Stromal cell of bone marrow (primary cell): ENCODE measurements at regions not wholly inside any gene's neighbourhood (a gene's known extent, or its start where the extent isn't known, plus 50 kb on each side); places are given as distances from the start of the nearest gene placed in this dataset.
"Not testable (repeated sequence)": the region's sequence is repeated elsewhere in the genome, so short reads cannot be mapped to it uniquely, and the experiment has no call there.

Experiments used
- DNase-seq: peaks from one replicate; pipeline ENCODE4 v3.0.0-alpha.2; 2012; ENCODE audit warnings: low read depth

DNA sequence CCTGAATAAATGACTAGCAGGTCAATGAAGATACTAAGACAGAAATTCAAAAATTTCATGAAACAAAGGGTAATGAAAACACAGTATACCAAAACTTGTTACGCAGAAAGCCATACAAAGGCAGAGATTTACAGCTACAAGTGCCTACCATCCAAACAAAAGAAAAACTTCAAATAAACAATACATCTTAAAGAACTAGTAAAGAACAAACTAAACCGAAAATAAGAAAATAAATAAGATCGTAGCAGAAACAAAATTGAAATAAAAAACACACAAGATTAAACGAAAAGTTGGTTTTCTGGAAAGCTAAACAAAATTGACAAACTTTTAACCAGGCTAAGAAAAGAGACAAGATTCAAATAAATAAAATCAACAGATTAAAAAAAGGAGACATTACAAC is 51.5 kb downstream of the VPREB1 start:
- DNase-seq: not testable (repeated sequence)

- not testable (repeated sequence) for DNase-seq
Measured at GRCh38 chr22:22297159-22297793, 52.7 kb downstream of the VPREB1 start.

GRCh38 chr22:22297794-22298653 is 53.4 kb downstream of the VPREB1 start:
- DNase-seq: peak; percentile 36

- not testable (repeated sequence) for DNase-seq
Measured at GRCh38 chr22:22298654-22299009, 54.0 kb downstream of the VPREB1 start.

DNA sequence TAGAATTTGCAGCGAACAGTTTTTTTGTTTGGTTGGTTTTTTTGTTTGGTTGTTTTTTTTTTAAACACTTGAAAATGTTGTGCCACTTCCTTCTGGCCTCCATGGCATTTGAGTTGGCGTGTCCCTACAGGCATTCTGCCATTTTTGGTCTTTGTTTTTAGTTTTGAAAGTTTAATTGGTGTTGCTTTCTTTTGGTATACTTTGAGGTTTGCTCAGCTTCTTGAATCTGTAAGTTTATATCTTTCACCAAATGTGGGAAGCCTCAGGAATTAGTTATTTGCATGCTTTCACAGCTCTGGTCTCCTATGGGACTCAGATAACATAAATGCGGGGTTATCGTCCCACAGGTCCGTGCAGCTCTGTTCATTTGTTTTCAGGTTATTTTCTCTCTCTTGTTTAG is 55.9 kb downstream of the VPREB1 start:
- DNase-seq: not testable (repeated sequence)

DNA sequence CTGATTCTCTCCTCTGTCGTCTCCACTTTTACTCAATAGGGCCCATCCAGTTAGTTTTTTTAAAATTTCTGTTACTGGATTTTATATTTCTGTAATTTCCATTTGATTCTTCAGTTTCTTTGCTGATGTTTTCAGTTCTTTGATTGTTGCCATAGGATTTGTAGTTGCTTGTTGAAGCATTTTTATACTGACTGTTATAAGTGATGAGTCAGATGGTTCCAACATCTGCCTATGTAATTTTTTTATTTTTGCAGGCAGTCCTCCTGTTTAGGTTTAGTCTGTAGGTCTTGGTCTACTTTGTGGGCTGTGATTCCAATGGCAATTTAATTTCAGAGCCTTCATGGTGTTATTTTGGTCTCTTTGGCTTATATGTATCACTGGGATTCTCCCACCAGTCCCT is 56.4 kb downstream of the VPREB1 start:
- DNase-seq: not testable (repeated sequence)

- no peak for DNase-seq
Measured at GRCh38 chr22:22316589-22316988, 72.0 kb downstream of the VPREB1 start.

GRCh38 chr22:22318723-22319465 is 74.3 kb downstream of the VPREB1 start:
- no peak for DNase-seq

GRCh38 chr22:22321743-22322611 is 77.4 kb downstream of the VPREB1 start:
- DNase-seq: peak; percentile 21

- no peak for DNase-seq
Measured at GRCh38 chr22:22322792-22323191, 78.2 kb downstream of the VPREB1 start.

- DNase-seq: no peak
Measured at GRCh38 chr22:22327723-22328122, 83.1 kb downstream of the VPREB1 start.

GRCh38 chr22:22329792-22330191 is 85.2 kb downstream of the VPREB1 start:
- no peak for DNase-seq

- not testable (repeated sequence) for DNase-seq
Measured at GRCh38 chr22:22335640-22336039, 91.1 kb downstream of the VPREB1 start.

DNA sequence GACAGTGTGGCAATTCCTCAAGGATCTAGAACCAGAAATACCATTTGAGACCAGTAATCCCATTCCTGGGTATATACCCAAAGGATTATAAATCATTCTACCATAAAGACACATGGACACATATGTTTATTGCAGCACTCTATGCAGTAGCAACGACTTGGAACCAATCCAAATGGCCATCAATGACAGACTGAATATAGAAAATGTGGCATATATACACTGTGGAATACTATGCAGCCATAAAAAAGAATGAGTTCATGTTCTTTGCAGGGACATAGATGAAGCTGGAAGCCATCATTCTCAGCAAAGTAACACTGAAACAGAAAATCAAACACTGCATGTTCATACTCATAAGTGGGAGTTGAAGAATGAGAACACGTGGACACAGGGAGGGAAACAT is 91.7 kb downstream of the VPREB1 start:
- not testable (repeated sequence) for DNase-seq

GRCh38 chr22:22338778-22339177 is 94.2 kb downstream of the VPREB1 start:
- not testable (repeated sequence) for DNase-seq

- DNase-seq: no peak
Measured at GRCh38 chr22:22341736-22342135, 97.2 kb downstream of the VPREB1 start.

DNA sequence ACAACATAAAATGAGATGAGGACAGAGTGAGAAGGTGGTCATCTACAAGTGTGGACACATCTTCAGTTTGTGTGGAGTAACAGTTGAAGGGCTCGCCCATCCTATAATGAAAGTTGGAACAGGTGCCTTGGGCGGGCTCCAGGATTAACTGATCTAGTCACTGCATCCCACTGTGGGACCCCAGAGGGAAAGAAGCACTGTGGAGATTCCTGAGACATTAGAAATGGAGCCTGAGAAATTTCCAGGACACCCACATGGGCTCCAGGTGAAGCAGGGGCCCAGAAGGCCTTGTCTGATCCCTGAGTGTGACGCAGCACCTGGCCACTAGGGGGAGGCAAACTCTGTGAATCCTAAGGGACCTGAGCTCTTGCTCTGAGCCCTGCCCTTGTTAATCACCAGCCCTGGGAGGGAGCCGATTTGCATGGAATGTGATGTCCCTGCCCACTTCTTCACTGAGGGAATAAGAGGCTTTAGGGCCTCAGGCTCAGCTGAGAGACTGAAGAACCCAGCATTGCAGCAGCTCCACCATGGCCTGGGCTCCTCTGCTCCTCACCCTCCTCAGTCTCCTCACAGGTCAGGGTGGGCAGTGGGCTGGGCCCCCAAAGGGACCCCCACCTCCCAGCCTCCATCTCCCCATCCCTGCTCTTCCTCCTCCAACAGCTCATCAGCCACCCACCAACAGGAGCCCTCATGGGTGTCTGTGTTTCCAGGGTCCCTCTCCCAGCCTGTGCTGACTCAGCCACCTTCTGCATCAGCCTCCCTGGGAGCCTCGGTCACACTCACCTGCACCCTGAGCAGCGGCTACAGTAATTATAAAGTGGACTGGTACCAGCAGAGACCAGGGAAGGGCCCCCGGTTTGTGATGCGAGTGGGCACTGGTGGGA is 98.4 kb downstream of the VPREB1 start:
- no peak for DNase-seq

DNA sequence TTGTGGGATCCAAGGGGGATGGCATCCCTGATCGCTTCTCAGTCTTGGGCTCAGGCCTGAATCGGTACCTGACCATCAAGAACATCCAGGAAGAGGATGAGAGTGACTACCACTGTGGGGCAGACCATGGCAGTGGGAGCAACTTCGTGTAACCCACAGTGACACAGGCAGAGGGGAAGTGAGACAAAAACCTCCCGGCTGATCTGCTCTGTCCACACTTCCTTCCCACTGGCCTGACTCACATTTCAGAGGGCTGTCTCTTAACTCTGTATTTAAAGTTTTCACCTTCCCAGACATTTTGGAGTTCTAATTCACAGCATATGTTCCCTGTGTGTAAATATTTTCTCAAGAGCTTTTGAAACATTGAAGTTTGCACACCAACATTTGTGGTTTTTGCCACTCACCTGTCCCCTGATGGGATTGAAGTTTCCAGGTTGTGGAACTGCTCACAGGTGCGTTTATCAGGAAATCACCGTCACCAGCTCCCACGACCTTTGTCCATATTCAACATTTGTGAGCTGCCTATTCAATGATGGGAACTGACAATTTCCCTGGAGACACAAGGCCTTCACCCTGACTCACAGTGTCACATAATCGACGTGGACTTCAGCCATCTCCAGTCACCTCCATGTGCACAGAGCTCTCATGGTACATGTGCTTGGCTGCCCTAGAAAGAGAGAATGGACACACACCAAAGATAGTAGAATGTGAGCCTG is 99.2 kb downstream of the VPREB1 start:
- no peak for DNase-seq

- no peak for DNase-seq
Measured at GRCh38 chr22:22344430-22344829, 99.8 kb downstream of the VPREB1 start.

DNA sequence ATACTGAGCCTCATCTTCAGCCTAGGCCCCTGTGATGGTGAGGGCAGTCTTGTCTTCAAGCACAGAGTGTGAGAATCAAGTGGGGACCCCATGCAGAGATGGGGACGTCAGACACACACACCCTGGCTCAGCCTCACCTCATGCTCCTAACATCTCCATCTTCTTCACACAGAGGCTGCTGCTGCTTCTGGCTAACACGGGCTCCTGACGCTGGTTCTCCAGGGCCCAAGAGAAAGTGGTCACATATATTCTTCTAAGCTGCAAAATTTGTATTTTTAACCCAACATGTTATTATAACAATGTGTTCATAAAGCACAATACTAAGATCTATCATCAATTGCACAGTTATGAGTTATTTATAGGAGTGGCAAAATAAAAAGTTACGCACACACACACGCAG is 101.2 kb downstream of the VPREB1 start:
- DNase-seq: no peak
